HG03521 (cell line): ENCODE measurements at regions not wholly inside any gene's neighbourhood (a gene's known extent, or its start where the extent isn't known, plus 50 kb on each side); places are given as distances from the start of the nearest gene placed in this dataset.
"Not testable (repeated sequence)": the region's sequence is repeated elsewhere in the genome, so short reads cannot be mapped to it uniquely, and the experiment has no call there.

Source experiments
- ATAC-seq: cut with Tn5 transposase; IDR thresholded peaks from one replicate; pipeline ENCODE4 v1.9.1; 2021; ENCODE audit warnings: mild to moderate bottlenecking, moderate library complexity; ENCODE audit not compliant: unreplicated experiment

DNA sequence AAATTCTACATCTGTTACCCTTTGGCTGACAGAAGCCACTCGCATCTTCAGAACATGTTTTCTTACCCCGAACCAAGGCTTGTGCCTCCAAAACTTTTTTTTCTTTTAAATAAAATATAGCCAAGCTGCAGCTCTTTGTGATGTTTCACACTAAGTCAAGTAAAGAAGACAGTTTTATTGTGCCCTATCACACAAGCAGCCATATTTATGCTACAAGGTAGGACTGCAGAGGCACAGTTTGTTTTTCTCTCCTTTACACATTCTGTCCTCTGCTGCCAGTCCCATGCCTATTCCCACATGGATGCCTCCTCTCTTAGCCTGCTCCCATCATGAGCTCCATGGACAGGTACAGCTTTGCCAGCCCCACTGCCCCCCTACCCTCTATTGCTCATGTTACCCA is 219.6 kb upstream of the THUMPD2 start:
- ATAC-seq, result no peak

DNA sequence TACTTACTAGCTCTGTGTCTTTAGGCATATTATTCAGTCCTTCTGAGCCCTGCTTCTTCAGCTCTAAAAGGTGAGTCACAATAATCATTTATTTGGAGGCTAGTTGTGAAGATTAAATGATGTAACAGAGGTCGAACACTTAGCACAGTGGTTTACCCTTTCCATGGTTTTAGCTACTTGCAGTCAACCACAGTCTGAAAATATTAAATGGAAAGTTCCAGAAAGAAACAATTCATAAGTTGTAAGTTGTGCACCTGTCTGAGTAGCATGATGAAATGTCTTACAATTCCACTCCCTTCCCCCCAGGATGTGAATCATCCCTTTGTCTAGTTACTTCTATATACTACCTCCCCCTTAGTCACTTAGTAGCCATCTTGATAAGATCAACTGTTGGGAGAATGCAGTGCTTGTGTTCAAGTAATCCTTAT is 217.6 kb upstream of the THUMPD2 start:
- ATAC-seq, result no peak

DNA sequence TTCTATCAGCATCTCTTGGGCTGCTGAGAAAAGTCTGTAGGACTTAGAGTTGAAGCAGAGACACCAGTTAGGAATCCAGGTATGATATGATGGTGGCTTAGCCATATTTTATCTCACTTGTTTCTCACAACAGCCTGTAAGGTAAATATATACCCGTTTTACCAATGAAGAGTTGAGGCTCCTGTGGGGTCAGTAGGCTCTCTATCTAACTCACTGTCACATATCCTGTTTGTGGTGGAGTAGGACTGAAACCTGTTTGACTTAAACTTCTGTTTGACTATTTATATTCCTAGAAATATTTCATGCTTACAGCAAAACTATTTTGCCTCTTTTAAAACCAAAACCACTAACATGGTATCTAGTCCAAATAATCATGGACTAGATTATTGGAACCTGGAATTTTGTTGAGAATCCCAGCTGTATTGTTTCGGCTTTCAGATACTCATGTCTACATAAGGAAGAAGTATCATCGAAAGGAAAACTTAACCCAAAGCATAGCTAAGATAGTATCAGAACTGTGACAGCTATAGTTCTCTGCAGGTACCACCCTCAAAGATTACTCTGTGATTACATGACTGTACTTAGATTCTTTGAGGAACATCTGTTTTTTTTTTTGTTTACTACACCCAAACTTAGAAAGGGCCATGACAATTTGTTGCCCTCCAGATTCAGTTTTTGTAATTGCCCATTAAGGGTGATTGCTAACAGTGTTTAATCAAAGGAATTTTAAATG is 216.1 kb upstream of the THUMPD2 start:
- ATAC-seq, result no peak

DNA sequence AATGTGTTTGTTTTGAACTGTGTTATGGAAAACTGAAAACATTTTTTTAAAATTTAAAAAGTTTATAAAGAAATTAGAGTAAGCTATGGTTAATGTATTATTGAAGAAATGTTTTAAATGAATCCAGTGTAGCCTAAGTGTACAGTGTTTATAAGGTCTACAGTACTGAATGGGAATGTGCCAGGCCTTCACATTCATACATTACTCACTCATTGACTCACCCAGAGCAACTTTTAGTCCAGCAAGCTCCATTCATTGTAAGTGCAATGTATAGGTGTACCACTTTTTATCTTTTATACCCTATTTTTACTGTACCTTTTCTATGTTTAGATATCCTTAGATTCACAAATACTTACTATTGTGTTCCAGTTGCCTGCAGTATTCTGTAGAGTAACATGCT is 215.1 kb upstream of the THUMPD2 start:
- no peak for ATAC-seq

DNA sequence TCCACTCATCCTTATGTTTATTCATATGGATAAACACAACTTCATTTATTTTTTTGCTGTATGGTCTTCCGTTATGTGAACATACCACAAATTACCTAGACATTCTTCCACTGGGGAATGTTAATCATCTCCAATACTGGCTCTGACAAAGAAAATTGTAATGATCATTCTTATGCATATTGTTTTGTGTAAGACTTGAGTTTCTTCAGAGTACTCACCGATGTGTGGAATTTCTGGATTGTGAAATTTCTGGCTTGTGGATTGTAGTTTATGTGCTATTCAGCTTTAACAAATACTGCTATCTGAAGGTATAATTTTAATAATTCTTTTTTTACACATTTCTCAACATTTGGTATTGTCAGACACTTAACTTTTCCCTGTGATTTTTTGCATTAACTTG is 212.2 kb upstream of the THUMPD2 start:
- ATAC-seq, result no peak

DNA sequence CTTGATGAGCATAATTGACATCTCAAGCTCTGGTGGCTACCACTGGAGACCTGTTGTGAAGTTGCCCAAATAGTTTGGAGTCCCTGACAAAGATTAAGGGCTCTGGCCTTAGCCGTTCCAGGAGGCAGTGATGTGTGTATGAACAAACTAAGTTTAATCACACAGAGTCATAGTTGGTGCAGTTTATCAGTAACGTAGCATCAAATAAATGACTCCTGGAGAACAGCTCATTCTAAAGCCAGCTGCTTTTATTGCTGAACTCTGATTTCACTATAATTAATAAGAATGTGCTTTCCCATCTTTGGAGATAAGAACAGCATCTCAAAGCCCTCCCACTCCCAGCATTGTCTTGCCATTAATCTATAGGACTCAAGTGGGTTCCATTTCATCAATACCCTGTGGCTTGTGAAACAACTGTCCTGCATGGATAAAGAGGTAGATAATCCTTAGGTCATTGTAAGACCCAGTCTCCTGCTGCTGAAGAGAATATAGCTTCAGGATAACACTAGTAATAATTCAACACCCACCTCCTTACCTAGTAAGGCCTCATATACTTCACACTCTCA is 211.4 kb upstream of the THUMPD2 start:
- no peak for ATAC-seq

DNA sequence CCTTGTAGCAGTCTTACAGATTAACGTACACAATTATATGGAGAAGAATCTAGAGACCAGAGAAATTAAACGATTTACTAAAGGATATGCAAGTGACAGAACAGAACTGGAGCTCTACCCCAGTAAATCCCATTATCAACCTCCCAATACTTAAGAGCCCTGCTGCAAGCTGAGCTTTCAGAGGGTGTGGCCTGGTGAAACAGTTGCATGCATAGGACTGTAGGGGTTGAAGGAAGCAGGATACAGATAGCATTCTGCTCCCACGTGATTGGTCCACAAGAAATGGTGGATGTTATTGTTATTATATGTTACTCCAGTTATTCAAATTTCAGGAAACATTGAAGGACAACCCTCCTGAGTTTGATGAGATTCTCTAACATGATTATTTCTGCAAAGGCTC is 210.8 kb upstream of the THUMPD2 start:
- ATAC-seq, result no peak

DNA sequence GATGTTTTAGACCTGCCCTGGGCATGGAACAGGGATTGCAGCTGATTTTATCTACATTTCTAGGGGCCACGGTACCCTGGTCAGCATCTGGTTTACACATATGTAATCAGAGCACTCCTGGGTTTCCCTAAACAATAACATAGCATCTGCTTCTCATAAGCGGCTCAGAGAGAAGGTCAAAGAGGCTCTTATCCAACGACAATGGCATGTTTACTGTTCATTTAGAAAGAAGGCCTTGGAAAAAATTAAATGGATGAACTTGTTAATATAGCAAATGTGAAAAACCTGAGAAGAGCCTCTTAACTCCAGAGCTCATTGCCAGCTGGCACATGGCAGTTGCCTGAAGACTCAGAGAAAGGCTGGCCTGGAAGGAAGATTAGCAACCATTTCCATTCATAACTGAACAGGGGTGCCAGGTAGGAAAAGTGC is 202.8 kb upstream of the THUMPD2 start:
- no peak for ATAC-seq

DNA sequence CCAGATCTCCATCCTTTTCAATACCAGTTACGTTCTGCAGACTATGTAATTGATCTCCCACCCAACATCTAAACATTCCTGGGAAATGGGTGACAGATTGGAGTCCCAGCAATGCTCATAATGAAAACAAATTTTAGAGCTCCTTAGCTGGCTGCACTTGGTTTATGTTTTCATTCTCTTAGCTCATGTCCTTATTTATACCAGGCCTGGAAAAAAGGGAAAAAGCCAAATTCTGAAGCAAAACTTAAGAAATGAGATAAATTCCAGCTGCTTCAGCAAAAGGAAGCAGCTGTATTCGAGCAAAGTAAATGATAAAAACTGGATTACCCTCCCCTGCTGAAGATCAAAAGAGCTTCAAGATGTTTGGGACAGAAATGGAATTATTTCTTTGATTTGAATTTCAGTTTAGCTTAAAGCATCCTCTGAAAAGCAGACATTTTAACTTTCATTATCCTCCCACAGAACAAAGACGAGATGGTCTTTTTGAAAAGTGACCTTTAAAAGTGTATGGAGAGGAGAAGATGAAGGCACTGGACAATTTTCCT is 196.5 kb upstream of the THUMPD2 start:
- no peak for ATAC-seq

DNA sequence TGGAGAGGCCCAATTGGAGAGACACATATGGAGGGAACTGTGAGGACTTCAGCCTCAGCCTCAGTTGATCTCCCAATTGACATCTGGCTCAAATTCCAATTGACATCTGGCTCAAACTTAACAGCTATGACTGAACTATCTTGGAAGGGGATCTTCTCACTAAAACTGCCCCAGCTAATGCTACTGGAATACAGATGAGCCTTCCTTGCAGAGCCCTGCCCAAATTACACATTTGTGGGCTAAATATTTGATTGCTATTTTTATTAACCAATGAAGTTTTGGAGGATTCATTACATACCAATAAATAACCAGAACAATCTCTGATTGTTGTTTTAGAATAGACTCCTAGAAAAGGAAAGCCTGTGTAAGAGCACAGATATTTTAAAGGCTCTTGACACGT is 189.0 kb upstream of the THUMPD2 start:
- no peak for ATAC-seq

DNA sequence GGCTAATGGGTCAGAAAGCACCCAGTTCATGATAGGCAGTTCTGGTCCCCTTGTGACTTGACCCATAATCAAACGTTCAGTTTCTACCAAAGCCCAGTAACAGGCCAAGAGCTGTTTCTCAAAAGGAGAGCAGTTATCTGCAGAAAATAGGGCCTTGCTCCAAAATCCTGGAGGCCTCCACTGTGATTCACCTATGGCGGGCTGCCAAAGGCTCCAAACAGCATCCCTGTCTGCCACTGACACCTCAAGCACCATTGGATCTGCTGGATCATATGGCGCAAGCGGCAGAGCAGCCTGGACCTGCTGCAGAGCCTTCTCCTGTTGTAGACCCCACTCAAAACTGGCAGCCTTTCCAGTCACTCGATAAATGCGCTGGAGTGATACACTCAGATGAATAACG is 181.6 kb upstream of the THUMPD2 start:
- not testable (repeated sequence) for ATAC-seq

DNA sequence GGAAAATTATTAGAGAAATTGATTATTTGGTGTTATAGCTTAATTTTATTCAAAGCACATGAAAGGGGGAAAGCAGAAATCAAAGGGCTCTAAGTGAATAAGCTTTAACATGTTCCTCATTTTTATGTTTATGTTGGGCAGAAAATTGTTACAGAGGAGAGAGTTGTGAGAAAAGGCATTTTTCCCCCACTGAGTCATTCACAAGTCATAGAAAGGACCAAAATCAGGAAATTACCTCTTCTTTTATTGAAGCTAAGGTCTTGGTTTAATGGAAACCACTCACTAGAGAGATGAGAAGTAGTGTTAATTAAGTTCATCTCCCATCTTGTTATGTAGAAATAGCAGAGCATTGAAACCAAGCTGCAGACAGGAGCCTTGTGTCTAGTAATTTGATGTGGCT is 175.3 kb upstream of the THUMPD2 start:
- no peak for ATAC-seq

DNA sequence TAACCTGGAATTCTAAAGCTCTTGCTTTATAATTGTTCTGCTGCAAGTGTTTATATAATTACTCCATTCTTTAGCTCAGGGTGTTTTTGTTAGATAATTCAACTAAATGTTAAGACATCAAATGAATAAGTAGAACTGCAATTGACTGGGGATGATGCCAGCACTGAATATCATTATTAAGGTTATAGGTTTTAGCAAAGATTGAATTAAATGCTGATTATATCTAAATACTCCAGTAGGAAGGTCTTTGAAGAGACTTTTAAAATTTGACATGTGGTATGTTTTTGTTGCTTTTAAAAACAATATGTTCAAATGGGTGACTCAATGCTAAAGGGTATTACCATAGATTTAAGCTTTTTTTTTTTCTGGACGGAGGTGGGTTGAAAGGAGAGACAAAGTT is 170.1 kb upstream of the THUMPD2 start:
- ATAC-seq, result no peak

DNA sequence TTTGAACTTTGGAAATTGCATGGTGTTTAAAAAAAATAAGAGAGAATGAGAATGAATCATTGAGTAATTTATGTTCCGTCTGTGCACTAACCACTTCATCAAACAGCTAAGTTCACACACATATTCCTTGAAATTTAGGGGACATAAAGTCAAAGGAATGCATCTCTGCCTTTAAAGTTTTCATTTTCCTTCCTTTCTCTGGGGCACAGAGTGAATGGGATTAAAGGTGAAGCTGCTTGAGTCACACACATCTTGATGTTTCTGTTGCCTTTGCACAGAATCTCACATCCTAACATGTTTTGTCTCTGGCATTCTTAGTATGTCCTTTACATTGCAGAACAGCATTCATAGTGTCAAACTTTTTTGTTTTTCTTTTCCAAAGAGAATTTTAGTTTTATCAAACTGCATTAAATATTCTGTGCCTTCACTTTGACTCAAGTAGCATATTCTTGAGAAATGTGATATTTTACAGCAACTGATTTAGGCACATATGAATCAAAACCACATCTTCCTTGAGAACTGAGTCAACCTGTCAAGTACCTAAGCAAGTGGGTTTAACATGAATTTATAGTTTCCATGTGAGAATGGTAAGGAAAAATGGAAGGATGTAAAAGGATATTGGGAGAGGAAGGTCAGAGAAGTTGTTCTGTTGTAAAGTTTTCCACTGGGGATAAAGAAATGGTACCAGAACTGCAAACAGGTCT is 169.1 kb upstream of the THUMPD2 start:
- no peak for ATAC-seq

DNA sequence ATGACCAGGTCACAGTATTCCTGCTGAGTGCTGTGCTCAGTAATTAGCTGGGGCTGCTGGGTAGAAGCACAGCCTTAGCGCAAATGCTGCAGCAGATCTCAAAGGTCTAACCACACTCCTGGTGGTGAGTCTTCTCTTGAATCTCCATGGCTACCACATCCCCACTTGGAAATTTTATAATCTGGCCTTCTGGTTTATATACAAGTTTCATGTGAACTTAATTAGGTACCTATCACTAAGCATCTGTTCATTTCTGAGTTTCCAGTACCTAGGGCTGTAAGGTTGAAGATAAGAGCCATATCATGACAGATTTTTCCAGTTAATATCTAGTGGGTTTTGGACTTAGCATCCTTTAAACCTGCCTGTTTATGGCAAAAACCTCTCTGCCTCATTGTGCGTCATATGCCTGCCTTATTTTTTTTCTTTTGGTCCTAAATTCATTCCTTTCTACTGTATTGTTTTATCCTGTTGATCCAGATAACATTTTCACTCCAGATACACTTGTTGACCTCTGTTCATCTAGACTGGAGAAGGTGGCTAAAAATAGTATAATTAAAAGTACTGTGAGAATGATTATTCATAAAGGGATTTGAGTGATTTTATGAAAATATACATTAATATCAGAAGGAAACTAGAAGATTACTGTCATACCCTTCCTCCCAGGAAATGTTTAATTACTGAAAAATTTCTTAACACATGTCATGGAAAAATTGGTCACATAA is 168.4 kb upstream of the THUMPD2 start:
- no peak for ATAC-seq

DNA sequence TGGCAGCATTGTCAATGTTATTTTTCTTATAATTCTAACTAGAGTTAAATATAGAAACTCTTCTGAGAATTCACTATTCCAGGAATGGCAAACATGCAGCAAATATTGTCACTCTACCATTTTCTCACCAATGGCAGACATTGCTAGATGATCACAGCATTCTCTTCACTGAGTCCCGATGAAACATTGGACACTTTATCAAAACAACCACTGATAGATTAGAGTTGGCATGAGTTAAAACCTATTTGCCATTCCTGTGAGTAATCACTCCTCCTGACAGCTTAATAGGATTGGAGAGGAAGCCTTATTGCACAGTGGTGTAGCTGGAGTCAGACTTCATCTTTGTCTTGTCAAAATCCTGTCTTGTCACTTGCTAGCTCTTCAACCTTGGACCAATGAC is 163.9 kb upstream of the THUMPD2 start:
- ATAC-seq, result no peak

DNA sequence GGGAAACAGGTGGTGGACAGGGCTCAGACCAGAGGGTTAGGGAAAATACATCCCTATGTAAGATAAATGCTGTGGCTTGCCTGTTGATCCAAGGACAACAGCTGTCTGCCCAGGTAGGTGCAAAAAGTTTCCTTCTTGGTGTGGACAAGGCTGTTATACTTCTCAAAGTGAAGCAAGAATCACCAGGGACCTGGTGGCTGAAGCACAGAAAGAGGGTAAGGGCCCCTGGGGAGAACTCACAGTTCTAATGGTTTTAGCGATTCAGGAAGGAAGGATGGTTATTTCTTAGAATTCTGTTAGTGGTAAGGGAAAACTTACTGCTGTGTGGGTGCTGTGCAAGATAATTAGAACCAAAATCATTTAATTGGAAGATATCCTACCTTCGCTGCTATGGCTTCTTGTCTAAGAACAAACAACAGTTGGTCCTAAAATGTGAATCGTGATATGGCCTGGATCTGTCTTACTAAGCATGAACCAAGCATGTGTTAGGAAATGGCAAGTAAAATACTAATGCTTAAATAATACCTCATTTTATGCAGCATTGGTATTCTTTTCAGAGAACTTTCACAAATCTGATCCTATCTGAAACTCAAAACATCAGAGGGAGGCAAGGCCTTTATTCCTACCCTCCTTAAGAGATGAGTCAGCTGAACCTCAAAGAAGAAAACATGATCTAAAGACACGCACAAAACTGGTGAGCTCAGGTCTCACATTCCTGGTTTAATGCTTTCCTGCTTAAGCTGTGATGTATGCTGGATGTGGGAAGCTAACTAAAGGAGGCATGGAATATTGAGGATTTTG is 159.2 kb upstream of the THUMPD2 start:
- no peak for ATAC-seq

DNA sequence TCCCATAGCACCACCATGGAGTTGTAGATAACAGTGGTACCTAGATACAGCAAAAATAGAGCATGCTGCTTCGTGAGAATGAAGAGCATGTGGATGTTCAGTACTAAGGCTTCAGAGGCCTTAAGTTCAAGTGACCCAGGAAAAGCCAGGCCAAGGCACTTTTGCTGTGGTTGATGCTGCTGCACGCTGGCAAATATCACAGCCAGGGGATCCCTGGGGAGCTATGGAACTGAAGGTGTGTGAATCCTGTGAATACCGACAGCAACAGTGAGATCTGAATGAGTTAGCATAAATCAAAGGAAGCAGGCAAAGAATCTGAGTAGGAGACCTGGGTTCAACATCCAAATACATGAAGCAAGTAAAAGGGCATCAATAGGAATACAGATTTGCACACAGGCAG is 158.6 kb upstream of the THUMPD2 start:
- ATAC-seq, result no peak

DNA sequence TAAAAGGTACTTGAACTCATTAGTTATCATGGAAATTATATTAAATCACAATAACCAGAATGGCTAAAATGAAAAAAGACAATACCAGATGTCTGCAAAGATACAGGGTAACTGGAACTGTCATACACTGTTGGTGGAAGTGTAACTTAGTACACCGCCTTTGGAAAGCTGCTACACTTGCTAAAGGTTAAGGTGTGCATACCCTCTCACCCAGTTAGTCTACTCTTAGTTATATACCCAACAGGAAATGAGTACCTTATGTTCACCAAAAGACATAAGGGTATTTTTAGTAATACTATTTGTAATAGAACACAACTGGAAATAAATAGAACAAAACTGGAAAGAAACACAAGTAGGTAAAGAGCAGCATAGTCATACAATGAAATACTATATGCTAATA is 155.8 kb upstream of the THUMPD2 start:
- no peak for ATAC-seq

DNA sequence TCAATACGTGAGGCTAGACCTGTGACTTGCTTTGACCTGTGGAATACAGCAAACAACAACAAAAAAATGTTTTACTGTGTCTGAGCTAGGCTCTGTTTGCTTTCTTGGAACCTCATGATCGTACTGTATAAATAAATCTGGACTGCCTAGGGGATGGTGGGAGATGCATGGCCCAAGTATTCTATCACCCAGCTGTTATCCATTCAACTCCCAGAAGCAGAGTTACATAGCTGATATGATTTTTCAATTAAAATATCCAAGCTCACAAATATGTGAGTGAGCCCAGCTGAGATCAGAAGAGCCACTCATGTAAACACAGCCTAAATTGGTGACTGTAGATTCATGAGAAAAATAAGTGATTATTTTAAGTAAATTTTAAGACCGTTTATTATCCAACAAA is 154.1 kb upstream of the THUMPD2 start:
- ATAC-seq, result no peak

DNA sequence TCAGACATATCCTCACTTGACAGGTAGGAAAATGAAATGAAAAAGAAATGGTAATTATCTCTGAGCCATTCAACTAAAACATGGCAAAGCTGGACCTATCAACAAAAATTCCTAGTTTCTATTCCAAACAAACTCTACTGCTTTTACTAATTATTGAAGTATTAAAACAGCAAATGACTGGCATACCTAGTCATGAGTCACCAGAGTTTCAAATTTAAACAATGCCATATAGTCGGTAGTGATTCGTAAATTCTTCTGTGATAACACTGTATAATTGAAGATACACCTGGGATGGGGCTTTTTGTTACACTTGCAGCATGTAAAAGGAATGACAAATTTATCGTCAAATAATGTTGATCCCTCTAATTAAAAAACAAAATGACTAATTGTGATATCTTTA is 153.1 kb upstream of the THUMPD2 start:
- ATAC-seq, result no peak
